ENCODE measurements at regions not wholly inside any gene's neighbourhood (a gene's known extent, or its start where the extent isn't known, plus 50 kb on each side); places are given as distances from the start of the nearest gene placed in this dataset.

DNA sequence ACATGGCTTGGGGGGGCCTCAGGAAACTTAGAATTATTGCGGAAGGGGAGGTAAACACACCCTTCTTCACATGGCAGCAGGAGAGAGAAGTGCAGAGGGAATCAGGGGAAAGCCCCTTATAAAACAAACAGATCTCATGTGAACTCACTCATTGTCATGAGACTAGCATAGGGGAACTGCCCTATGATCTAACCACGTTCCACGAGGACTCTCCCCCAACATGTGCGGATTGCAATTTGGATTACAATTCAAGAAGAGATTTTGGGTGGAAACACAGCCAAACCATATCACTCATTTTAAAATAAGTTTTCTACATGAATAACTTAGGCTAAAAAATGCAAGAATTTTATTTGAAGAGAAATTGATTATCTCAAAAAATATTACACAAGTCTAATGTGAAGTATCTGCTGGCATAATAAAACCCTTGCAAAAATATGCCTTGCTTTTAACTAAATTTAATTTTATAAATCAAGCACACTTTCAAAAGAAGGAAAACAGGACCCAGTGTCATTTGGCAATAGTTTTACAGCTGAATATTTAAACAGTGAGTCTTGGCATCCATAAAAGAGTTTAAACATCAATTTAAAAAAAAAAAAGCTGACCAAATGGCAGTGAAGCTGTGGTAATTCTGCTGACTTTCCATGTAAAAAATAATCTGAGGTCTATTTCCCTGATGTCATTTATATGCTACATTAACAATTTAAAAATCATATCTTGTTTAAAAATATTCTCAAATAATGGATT is 1057.2 kb downstream of the NAALADL2 start:
- DNase-seq, result no peak

- DNase-seq, result no peak
These were observed 1055.7 kb downstream of the NAALADL2 start for GRCh38 chr3:175914785-175915184.

DNA sequence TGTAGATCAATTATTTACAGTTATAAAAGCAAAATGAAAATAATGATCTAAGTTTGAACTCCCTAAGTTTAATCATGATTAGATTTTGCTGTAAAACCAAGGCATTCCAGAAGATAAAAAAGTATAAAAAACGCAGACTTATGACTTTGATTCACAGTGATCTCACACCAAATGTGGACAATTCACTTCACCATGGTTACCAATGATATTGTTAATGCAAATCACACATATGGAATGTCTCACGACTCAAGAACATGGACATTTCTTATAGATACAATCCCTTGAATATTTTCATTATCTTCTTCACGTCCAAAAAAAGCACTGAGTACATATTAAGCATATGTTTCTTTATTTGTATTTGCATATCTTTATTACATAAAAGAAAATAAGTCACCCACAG is 1054.2 kb downstream of the NAALADL2 start:
- no peak for DNase-seq

GRCh38 chr3:175911937-175912336 is 1052.8 kb downstream of the NAALADL2 start:
- DNase-seq, result no peak

GRCh38 chr3:175902226-175902625 is 1043.1 kb downstream of the NAALADL2 start:
- DNase-seq, result no peak

DNA sequence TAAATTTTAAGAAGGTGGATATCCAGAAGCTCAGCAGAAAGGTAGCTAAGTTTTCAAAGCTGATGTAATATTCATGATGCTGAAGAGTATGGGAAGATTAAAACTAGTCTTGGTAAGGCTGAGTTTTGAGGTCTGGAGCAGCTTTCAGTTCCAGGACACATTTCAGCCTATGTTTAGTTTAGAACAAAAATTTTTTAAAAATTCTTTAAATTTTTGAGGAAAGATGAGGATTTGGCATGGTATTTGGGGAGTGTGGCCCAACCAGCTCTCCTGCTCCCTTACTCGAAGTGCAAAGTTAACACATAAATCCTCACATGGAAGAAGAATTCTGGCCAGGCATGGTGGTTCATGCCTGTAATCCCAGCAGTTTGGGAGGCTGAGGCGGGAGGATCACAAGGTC is 1039.1 kb downstream of the NAALADL2 start:
- no peak for DNase-seq

DNA sequence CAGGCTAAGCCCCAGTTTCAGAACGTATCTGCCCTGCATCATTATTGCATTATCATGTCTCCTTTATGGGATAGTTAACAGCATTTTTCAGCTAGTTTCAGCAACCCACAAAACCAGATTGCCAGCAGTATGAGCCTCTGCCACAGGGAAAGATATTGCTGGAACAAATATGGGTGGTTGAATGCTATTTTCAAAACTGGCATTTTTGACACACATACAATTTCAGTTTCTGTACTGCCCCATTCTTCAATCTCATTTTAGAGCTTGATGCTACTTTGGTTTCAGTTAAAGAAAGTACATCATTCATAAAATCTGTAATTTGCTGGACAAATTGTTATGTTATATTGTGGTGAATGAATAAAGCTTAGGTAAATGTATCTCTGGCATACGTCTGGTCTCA is 1037.5 kb downstream of the NAALADL2 start:
- DNase-seq, result no peak

DNA sequence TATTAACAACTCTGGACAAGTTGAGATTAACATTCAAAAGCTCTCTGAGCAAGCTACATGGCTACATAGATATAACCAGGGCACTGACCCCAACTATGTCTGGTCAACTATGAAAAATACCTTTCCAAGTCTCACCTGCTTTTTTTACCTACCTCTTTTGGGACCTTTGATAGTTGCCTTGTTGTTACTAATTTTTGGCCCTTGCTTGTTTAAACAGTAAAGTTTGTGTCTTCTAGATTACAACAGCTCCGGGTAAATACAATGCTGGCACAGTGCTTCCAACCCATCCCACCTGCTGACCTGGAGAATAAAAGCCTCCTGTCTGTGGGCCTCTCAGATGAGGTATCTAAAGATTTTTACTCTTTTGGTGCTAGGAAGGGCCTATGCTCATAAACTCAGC is 1036.6 kb downstream of the NAALADL2 start:
- no peak for DNase-seq

DNA sequence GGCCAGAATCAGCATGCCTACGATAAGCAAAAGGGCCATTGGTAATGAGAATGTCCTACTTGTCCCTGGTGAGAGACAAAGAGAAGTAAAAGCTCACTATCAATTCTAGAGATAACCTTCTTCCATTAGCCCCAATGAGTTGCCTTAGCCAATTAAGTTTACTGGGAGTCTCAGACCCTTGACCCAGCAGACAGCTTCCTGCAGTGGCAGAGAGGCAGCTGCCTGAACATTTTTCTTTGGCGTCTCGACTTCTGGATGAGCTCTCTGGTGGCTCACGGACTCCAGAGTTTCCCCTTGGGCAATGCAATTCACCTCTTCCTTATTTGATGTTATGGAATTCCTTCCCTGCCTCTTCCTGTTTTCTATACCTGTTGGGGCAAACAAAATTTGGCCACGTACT is 1034.4 kb downstream of the NAALADL2 start:
- DNase-seq, result no peak

DNA sequence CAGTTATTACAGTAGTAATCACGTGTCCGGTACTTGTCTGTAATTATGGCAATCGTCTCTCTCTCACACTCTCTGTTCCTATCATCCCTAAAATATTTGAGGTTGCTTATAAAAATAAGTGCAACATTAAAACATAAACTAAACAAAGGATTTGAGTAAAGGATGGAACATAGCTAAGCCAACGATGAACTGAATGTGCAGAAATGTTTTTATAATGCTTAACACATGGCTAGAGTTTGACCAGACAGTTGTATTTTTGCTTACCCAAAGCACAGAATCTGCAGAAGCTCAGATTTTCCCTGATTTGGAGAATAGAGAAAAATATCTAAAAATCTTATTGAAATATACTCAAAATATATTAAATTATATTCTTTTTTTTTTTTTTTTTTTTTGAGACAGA is 1030.9 kb downstream of the NAALADL2 start:
- no peak for DNase-seq

GRCh38 chr3:175885231-175885766 is 1026.2 kb downstream of the NAALADL2 start:
- DNase-seq, result peak; percentile 19

- no peak for DNase-seq
These were observed 1020.3 kb downstream of the NAALADL2 start for GRCh38 chr3:175879417-175879816.

DNA sequence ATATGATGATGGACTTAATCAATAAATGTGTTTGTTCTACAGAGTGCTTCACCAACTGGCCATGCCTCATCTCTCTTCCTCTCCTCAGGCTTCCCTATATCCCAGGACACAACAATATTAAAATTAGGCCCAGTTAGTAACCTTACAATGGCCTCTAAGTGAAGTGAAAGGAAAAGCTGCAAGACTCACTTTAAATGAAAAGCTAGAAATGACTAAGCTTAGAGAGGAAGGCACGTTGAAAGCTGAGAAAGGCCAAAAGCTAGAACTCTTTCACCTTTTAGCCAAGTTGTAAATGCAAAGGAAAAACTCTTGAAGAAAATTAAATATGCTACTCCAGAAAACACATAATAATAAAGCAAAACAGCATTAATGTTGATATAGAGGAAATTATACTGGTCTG is 1010.3 kb downstream of the NAALADL2 start:
- DNase-seq, result no peak

DNA sequence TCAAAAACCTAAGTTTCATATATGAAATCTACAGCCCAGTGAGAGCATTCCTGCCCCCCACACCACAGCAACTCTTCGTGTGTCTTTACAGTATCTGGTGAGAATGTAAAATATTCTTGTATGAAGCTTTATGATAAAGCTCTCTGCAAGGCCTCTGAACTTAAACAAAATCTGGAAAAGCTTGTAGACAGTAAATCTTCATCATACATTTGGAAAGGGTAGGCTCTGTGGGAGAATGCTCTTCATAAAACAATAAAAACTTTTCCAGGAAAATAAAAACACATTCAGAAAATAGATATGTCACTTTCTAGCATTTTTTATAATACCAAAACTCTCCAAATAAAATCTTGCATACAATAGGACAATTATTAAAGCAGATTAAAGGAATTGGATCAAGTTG is 1009.5 kb downstream of the NAALADL2 start:
- no peak for DNase-seq

GRCh38 chr3:175865724-175866123 is 1006.6 kb downstream of the NAALADL2 start:
- DNase-seq, result no peak

- DNase-seq, result no peak
These were observed 1002.8 kb downstream of the NAALADL2 start for GRCh38 chr3:175861916-175862315.
